ENCODE measurements at regions not wholly inside any gene's neighbourhood (a gene's known extent, or its start where the extent isn't known, plus 50 kb on each side); places are given as distances from the start of the nearest gene placed in this dataset.
"Not testable (repeated sequence)": the region's sequence is repeated elsewhere in the genome, so short reads cannot be mapped to it uniquely, and the experiment has no call there.

DNA sequence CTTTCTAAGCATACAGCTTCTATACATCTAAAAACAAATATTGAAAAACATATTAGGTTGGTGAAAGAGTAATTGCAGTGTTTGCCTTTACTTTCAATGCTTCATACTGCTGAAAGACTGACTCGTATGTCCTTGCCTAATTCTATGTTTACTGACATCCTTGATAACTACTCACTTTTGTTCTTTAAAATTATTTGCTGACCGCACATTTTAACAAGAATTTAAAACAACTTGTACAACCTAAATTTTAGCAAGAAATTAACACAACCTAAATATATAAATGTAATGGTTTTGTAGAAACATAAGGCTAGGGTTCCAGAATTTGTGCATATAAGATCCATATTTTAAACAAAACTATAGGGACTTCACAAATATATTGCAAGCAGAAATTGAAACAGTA is 640.2 kb upstream of the MMS22L start:
- DNase-seq = no peak

DNA sequence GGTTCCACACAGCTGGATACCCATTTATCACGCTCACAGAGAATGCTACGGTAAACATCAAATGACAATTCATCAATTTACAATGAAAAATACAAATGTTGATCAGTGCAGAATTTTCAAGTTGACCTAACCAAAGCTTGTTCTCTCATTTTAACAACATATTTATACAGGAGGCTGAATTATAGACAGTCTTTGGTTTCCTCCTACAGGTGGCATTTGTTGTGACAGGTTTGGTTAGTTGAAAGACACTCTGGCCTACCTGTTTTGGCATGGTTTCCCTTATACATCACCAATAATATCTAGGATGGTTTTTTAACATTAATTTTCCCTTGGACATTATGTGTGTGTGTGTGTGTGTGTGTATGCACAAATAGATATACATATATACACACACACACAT is 642.5 kb upstream of the MMS22L start:
- no peak for DNase-seq

DNA sequence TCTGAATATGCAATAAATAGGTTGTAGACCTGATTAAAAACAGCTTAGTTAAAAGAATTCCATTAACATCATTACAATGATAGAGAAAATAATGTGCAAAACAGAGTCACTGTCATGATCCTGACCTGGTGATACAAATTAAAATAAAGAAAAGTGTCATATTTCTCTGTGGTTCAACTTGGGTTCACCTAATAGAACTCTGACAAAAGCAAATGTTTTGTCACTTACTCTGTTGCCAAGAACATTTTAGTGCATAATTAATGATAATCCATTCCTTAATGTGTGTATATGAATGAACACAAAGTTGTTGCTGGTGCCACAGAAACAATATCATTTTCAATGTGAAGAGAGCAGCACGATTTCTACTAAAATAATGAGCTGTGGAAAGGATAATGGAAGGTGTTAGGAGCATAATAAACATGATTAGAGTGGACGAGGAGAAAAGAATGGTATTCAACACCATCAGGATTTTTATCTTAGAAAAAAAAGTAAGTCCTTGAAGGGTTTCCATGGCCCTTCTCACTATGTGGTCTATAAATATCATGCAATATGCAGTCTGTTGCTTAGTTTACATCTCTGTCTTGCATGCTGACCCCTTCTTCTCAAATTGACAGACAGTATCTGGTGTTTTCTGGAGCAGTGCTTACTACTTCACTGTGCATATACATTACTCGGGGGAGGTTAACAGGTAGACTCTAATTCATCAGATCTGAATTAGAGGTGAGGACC is 656.6 kb upstream of the MMS22L start:
- DNase-seq = no peak

DNA sequence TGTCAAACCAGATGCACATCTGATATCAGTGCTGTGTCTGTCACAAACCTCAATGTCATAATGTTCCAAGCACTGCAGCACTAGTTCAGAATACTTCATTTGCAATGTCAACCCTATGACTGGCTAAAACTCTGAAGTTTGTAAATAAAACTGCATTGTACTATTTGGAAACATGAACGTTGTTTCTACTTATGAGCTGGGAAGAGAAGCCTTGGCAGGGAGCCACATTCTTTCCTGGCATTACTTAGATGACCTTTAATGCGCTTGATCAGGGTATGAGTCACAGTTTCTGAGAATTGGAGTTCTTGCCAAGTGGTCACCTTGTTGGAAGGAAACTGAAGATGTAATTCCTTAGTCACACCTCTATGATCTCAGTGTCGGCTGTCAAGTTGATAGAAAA is 664.8 kb upstream of the MMS22L start:
- DNase-seq = no peak

DNA sequence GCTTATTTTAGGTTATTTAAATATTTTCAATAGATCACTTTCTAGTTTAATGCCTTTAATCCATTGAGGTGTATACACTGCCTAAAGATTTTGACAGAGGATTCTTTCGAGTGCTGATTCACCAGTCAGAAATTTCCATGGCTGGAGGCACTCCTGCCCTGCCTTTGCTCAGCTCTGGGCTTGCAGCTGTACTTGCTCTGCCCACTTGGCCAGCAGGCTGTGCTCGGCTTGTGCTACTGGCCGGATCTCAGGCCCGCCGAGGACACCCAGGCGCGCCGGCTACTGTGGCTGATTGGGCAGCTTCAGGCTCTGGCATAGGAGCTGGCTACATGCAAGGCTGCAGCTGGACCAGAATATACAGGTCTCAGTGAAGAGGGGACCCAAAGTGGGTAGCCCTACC is 675.1 kb upstream of the MMS22L start:
- no peak for DNase-seq

DNA sequence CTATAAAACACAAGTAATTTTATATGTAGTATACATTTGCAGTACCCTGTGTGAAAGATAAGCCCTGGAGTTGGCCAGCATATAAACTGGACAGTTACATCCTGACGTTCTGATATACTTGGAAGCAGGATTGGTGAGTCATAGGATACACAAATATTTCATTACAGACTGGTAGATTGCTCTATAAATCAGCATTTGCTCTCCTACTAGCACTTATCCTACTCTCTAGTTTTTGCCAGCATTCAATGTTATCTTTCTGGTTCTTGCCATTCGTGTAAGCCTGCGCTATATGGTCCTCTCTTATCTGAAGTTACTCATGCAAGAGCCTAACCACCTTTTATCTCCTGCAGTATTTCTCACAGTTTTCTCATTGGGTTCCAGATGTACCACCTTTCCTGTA is 680.2 kb upstream of the MMS22L start:
- no peak for DNase-seq

DNA sequence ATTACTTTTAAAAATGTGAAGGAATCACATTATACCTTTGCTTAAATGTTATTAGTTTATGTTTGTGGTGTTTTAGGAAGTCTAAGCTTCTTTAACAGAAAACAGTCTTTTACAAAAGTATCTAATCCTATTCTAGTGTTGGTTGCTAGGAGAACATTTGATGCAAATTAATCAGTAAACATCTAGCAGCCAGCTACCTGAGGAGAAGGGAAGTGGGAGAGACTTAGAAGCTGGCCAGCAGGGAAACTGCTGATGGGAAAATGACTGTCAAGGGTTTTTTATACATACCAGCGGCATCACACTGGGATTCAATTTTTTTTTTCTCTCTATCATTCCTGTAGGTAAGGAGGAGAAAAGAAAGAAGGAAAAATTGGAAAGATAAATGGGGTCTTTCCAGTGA is 686.0 kb upstream of the MMS22L start:
- DNase-seq = no peak

DNA sequence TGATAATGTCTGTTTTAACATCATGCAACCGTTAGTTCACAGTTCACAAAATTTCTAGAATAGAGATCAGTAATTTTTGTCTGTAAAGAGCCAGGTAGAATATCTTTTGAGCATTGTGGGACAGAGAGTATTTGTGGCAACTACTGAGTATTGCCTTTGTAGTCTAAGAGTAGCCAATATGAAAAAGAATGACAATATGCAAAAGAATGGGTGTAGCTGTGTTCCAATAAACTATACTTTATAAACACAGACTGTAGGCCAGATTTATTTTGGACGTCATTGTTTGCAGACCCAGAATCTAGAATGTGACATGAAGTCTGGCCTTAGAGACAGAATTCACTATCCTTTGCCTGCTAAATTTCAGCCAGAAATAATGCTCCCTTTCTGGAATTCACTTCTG is 694.1 kb upstream of the MMS22L start:
- no peak for DNase-seq

DNA sequence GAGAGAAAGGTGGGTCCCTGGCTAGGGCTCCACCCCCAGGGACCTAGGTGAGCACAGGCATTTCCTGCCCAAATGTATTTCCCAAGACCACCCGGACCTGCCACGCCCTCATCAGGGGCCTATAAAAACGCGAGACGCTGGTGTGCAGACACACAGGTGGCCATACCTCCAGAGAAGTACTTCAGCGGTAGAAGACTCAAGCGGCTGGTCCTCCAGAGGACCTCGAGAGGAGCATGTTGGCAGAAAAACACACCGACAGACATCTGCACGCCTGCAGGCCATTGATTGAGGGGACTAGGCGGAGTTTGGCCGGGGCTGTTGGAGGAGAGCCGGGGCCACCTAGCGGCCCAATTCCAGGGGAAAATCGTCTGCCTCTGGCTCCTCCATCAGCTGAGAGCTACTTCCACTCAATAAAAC is 695.8 kb upstream of the MMS22L start:
- DNase-seq = no peak

DNA sequence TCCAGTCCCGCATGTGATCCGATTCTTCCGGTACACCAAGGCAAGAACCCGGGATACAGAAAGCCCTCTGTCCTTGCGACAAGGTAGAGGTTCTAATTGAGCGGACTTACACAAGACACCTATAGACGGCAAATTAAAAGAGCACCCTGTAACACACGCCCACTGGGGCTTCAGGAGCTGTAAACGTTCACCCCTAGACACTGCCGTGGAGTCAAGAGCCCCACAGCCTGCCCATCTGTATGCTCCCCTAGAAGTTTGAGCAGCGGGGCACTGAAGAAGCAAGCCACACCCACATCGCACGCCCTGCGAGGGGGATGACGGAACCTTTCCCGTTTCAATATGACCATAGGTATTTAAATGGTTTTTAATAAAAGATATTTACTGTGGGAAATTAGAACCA is 696.3 kb upstream of the MMS22L start:
- DNase-seq = not testable (repeated sequence)

DNA sequence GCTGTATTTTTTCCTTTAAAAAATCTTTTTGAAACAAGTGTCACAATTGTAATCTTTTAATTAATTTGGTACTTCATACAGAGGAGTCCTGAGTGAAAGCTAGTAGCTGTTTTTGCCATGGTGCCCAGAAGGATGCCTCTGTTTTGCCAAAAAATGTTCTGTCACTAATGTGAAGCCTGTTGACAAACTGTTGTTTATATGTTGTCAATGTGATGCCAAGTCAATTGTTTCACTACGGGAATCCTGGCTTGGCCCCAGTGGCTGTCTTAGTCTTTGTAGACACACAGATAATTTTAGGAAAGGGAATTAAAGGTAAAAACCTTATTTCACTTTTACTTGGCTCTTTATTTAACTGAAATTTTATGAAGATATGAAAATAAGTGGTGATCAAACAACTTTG is 706.4 kb upstream of the MMS22L start:
- DNase-seq = no peak

DNA sequence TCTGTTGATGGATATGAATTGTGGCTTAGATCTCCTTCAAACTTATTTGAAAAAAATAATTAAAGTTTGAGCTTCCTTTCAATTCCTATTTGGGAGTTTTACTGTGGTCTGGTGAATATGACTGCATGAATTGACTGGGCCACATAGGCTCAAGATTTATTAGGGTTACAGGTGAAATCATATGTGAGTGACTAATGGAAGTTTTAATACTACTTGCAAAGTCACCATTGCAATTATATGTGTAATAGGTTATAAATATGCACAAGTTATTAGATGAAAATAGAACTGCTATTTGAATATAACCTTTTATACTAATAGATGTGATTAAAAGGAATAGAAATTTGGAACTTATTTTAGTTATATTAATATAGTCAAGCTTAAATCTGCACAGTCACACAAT is 712.1 kb upstream of the MMS22L start:
- no peak for DNase-seq

DNA sequence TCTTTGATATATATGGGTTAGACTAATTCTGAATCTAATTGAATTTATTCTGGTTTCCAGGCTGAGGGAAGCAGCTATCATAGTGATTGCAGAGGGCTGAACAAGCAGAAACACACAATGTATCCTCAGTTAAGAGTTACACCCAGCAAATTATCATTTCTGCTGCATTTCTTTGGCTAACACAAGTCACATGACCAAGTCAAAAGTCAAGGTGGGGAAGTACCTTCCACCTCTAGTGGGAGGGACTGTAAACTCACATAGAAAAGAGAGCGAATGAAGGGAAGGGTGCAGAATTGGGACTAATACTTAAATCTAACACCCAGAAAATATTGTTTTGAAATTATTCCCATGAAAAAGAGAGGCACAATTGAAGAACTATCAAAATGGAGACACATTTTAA is 719.7 kb upstream of the MMS22L start:
- no peak for DNase-seq

DNA sequence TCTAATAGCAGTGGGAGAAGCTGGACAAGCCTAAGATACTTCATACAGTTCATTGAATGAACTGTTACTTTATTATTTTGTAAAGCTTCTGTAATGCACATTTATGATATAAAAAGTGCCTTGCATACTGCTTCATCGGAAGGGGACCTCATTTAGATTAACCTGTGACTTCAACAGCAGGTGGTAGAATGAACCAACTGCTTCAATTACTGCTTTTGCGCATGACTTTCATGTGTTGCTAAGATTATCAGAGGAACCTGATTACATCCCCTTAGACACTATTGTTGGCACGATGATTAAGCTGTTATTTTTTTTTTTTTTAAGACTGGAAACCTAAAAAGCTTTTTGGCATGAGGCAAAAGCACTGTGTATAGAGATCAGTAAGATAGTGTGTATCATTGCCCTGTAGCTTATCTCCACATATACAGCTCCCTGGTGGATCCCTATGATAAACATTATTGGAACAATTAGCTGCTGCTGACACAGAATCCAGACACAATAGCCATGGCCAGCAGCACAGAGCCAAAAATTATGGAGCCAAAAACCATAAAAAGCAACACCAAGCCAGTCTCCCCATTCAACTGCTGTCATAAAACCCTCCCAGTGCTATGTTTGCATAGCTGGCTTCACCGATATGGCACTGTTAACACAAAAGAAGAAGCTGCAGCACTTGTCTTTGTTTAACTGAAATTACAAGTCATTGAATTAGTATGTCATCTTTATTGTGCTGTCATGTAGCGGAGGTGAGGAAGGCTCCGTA is 731.6 kb upstream of the MMS22L start:
- no peak for DNase-seq

DNA sequence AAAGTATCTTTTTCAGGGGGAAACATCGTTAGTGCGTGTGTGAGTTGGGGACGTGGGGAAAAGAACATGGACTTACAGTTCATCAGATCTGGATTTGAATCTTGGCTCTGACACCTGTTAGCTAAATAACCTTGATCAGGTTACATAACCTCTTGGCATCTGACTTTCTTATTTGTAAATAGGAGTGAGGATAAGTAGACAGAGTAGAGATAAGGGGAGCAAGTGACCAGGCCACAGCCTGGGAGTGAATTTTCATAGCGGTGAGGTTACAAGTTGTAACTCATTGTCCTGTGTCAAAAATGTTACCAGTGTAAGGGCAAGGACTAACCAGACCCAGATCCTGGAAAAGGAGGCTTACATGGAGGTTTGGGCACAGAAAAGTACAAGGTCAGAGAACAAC is 733.5 kb upstream of the MMS22L start:
- DNase-seq = no peak

DNA sequence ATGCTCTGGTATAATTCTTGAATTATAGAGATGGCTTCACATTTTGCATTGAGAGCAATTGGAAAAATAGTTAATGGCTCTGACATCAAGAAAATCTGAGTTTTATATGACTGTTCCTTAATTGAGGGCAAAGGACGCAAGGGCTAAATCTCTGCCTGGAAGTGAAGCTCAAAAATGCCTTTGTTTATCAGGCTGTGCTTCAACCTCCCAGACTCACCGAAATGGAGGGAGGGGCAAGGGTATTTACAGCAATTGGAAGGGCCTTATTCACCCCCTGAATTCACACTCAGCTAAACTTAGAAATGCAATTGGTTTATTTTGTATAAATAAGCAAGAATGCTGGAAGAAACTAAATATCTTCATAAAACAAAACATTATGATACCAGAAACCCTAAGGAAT is 737.2 kb upstream of the MMS22L start:
- DNase-seq = no peak

DNA sequence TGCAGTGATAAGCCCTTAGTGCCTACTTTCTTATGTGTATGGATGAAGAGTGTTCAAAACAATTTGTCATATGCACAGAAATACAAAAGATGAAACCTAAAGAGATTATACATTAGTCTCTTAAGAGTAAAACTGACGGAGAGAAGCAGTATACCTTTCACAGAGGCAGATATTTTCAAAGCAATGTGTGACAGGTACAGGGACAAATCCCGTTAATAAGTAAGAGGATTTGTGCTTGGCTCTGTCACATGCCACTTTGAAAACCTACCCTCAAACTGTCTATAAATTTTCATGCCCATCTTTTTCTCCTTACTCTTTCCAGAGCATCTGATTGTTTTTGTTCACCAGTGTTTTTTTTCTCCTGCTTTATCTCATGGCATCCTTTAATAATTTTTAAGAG is 741.3 kb upstream of the MMS22L start:
- no peak for DNase-seq

DNA sequence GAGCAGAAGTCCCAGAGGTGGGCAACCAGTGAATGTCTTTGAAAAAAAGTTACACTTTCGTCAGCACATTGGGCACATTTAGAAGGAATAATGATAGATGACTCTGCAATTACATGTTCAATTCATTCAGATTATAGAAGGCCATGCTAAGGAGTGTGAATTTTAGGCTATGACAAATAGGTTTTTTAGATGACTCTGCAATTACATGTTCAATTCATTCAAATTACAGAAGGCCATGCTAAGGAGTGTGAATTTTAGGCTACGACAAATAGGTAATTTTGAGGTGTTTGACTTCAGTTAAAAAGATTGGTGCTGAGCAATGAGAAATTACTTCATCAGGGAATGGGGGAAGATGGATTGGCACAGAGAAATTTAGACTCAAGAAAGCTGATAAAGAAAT is 744.9 kb upstream of the MMS22L start:
- DNase-seq = no peak

DNA sequence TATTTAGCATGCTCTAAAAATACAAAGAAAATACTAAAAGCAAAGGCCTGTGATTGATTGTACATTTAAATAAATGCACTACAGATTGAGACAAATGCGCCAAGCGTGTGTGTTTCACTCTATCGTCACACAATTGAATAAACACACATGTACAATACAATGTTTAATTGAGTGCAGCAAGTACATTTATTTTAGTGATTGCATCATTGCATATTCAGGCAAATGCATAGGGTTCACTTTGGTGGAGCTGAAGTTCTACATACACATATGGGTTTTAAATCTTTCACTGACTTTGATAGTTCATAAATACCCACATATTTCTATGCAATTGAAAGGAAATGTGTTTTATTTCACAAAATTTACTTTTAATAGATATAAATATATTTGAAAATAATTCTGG is 750.6 kb upstream of the MMS22L start:
- DNase-seq = no peak

DNA sequence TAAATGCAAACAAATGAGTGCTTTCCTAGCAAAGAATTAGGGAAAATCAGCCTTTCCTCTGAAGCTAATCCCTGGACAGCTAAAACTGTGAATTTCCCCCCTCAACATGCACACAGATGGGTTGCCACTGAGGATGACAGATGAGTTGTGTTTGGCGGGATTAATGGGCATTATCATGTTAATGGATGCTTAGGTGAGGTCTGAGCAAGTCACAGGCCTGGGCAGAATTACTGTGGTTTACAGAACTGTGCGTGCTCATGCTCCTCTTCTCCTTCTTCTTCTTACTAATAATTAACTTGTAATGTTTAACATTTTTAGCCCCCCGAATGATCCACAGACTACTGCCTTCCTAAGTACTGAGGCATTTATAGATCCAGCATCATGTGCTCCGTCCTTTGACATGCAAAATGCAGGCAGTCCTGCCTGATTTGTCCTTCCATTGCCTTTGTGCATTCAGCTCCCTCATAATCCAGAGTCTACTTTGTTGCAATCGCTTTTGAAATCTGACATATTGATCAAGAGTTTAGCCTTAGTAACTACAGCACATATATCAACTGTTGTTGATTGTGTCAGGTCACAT is 753.4 kb upstream of the MMS22L start:
- no peak for DNase-seq

DNA sequence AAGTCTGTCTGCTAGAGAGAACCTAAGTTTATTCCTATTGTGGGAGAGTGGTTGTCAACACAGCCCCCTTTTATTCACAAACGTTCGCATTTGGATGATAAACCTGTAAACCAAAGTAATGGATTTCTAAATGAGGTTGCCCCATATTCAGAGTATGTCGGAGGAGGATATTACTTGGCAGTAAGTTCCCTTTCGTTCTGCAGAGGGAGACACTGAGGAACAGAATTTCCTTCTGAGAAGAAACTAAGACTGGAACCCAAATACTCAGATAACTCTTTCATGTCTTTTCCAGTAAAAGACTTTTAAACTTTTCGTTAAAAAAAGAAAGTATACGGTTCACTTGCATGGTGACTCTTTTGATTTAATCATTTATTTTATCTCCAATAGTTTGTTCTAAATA is 754.6 kb upstream of the MMS22L start:
- no peak for DNase-seq

DNA sequence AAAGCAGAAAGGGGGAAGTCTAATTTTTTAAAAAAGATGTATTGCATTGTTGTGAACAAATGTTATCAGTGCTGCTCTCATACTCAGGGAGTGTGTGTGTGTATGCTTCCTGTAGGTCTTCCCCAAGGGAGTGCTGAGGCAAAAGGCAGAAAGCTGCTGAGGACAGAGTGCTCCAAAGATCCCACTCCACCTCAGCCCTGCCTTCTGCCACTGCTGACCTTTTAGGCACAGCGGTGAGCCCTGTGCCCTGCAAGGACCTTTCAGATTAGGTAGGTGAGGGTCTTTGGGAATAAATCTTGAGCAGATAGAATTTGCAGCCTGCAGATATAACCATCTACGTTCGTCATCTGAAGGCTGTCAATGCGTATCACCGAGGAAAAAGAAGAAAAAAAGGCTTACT is 756.4 kb upstream of the MMS22L start:
- DNase-seq = no peak

DNA sequence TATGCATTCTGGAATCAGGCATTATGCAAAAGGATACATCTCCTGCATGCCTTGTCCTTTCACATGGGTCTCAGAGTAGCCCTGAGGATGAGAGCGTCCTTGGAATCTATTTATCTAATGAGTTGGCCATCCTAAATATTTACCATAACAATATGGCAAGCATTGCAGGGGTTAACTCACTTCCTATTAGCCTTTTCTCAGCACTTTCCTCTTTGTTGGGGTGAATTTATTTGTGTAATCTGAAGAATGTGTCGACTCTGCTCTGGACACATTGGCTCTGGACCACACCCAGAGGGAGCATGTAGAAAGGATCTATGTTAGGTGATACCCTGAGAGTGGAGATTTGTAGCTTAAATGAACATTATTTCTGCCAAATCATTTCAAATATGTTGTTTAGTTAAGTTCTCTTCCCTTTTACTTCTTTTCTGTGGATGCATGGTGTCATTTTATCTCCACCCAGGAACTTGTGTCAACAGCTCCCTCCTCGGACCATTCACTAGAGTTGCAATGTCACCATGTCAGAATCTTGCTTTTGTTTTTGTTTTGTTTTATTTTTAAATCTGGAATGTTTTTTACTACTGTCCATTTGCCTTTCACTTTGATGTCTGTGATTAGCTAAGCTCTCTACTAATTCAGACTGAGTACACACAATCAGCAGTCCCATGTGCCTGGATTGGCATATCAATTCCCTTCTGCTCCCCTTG is 757.0 kb upstream of the MMS22L start:
- DNase-seq = no peak

DNA sequence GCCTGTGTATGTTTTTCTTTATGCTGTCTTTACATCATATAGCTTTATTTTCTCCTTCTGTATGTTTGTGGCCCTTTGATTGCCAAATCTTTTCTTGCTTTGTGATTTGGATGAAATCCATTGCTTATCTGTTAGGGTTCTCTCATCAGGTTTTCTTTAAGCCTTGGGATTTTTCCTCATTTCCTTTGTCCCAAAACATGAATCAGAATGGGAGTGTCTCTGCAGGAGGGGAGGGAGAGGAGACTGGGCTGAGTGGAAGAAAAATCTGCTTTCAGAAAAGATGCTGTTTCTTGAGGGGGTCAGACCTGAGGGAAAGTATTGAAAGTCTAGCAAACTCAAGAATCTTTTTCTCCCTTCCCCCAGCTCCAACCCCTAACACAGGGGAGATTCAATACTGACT is 758.0 kb upstream of the MMS22L start:
- DNase-seq = no peak
